HepG2 (cell line): ENCODE measurements at regions not wholly inside any gene's neighbourhood (a gene's known extent, or its start where the extent isn't known, plus 50 kb on each side); places are given as distances from the start of the nearest gene placed in this dataset.

Source experiments
- ATAC-seq: fragments of 200-7000 bp; cut with Tn5 transposase; 3 replicates; pipeline ENCODE4 v1.9.1; 2020; ENCODE audit warnings: mild to moderate bottlenecking, moderate library complexity
- BruUV-seq: library from RNA; stranded (reverse); fragments of 400-500 nt; replicated peaks from 2 replicates; lab custom pipeline; 2021; lab: Mats Ljungman, UMichigan
- CTCF ChIA-PET: fragments of 300-600 bp; formaldehyde crosslinking; extraction: SDS; loops from one replicate; lab custom pipeline; 2021; ENCODE audit warnings: low total read pairs, inconsistent platforms, low intra/inter-chr PET ratio; lab: Yijun Ruan, JAX
- POLR2A ChIA-PET: fragments of 350-600 bp; sonication (Branson Sonifier 250); formaldehyde crosslinking; loops from one replicate; lab custom pipeline; 2020; ENCODE audit warnings: antibody characterized with exemption, inconsistent platforms; lab: Yijun Ruan, JAX
- DNase-seq: peaks from one replicate; pipeline ENCODE4 v3.0.0-alpha.2; 2015; ENCODE audit warnings: low spot score
- FAIRE-seq: peaks from 3 replicates; lab custom pipeline; 2011; peaks lifted over from hg19 to GRCh38; lab: Jason Lieb, UNC
- H2AFZ ChIP-seq: one replicate; pipeline ENCODE4 v1.6.1; 2011; ENCODE audit warnings: low read length, inconsistent platforms
- H3K27ac ChIP-seq: fragments of 300-600 bp; 3 replicates; pipeline ENCODE4 v1.8.0; 2011; ENCODE audit warnings: mixed run types, mild to moderate bottlenecking, mixed read lengths, low read length, inconsistent platforms; ENCODE audit not compliant: insufficient read depth; ENCODE audit errors: extremely low read length
- H3K27me3 ChIP-seq, 2 experiments: fragments of 200-600 bp in 1 of 2; 2 replicates in 1 of 2; 3 replicates in 1 of 2; pipeline versions ENCODE4 v1.6.0 to v1.8.0; 2011; ENCODE audit warnings: low read length in 2 of 2, mild to moderate bottlenecking in 2 of 2, moderate library complexity in 2 of 2, inconsistent platforms in 1 of 2; ENCODE audit not compliant: insufficient read depth in 2 of 2, control insufficient read depth in 1 of 2
- H3K36me3 ChIP-seq, 2 experiments: fragments of 200-600 bp in 1 of 2; replicated peaks in 1 of 2; 2 replicates in 1 of 2; 3 replicates in 1 of 2; pipeline versions ENCODE4 v1.5.1 to v1.8.0; 2011; ENCODE audit warnings: low read length in 2 of 2, inconsistent platforms in 1 of 2; ENCODE audit not compliant: insufficient read depth in 2 of 2, control insufficient read depth in 1 of 2
- H3K4me1 ChIP-seq: 2 replicates; pipeline ENCODE4 v1.5.1; 2012; ENCODE audit warnings: low read length, inconsistent platforms; ENCODE audit not compliant: insufficient read depth
- H3K4me2 ChIP-seq: 2 replicates; pipeline ENCODE4 v1.6.0; 2011; ENCODE audit warnings: low read depth, low read length, inconsistent platforms
- H3K4me3 ChIP-seq, 3 experiments: fragments of 200-600 bp in 1 of 3; sonication (generic), shearing (Covaris generic) in 1 of 3; replicated peaks in 1 of 3; 2 replicates each; pipeline ENCODE4 v1.5.1; 2011 to 2016; ENCODE audit warnings: low read length in 3 of 3, inconsistent platforms in 2 of 3, low read depth in 2 of 3, mild to moderate bottlenecking in 2 of 3, control low read depth in 1 of 3, mixed read lengths in 1 of 3; ENCODE audit not compliant: insufficient read depth in 1 of 3
- H3K79me2 ChIP-seq: one replicate; pipeline ENCODE4 v1.6.1; 2011; ENCODE audit warnings: low read length, inconsistent platforms; ENCODE audit not compliant: insufficient read depth
- H3K9ac ChIP-seq: 2 replicates; pipeline ENCODE4 v1.6.0; 2011; ENCODE audit warnings: mild to moderate bottlenecking, low read depth, low read length, inconsistent platforms; ENCODE audit not compliant: insufficient read depth
- H3K9me3 ChIP-seq: 2 replicates; pipeline ENCODE4 v1.5.1; 2012; ENCODE audit warnings: mild to moderate bottlenecking, low read length
- H4K20me1 ChIP-seq: 2 replicates; pipeline ENCODE4 v1.6.0; 2011; ENCODE audit warnings: inconsistent platforms, mild to moderate bottlenecking, low read length, moderate library complexity; ENCODE audit not compliant: insufficient read depth
- ARNT ChIP-seq: fragments of 450-650 bp; IDR thresholded peaks from 2 replicates; pipeline ENCODE4 v1.6.1; 2017
- HES4 ChIP-seq: sonication (generic); formaldehyde crosslinking; IDR thresholded peaks from 2 replicates; pipeline ENCODE4 v1.9.0; 2021; ENCODE audit warnings: mild to moderate bottlenecking, missing genetic modification reagents, borderline replicate concordance
- HNRNPH1 ChIP-seq: fragments of 200-400 bp; formaldehyde crosslinking; optimal IDR thresholded peaks from 2 replicates; pipeline ENCODE3; 2017; ENCODE audit warnings: mild to moderate bottlenecking, low read depth, low read length
- HNRNPL ChIP-seq: fragments of 200-400 bp; formaldehyde crosslinking; IDR thresholded peaks from 2 replicates; pipeline ENCODE4 v1.6.1; 2017; ENCODE audit warnings: mild to moderate bottlenecking, low read depth, low read length
- PAX8 ChIP-seq: sonication (generic); formaldehyde crosslinking; IDR thresholded peaks from 2 replicates; pipeline ENCODE4 v1.8.0; 2022; ENCODE audit warnings: mild to moderate bottlenecking, missing genetic modification reagents, borderline replicate concordance
- RXRA ChIP-seq: sonication (generic); formaldehyde crosslinking; IDR thresholded peaks from 2 replicates; pipeline ENCODE4 v1.5.1; 2020; ENCODE audit warnings: missing genetic modification reagents
- TFAP4 ChIP-seq: sonication (generic); IDR thresholded peaks from 2 replicates; pipeline ENCODE4 v1.6.1; 2016; ENCODE audit warnings: low read depth, borderline replicate concordance
- ZFAT ChIP-seq: sonication (generic); formaldehyde crosslinking; conservative IDR thresholded peaks from 2 replicates; pipeline ENCODE4 v1.8.1; 2023; ENCODE audit warnings: missing genetic modification reagents, inconsistent platforms
- ZNF44 ChIP-seq: sonication (generic); formaldehyde crosslinking; IDR thresholded peaks from 2 replicates; pipeline ENCODE4 v1.5.1; 2020; ENCODE audit warnings: mild to moderate bottlenecking, missing genetic modification reagents
- ZNF557 ChIP-seq: sonication (generic); formaldehyde crosslinking; IDR thresholded peaks from 2 replicates; pipeline ENCODE4 v1.4.0; 2020; ENCODE audit warnings: missing genetic modification reagents
- ZNF576 ChIP-seq: sonication (generic); formaldehyde crosslinking; IDR thresholded peaks from 2 replicates; pipeline ENCODE4 v1.4.0; 2020; ENCODE audit warnings: mild to moderate bottlenecking, missing genetic modification reagents
- ZNF687 ChIP-seq: sonication (generic); formaldehyde crosslinking; IDR thresholded peaks from 2 replicates; pipeline ENCODE4 v1.5.1; 2020; ENCODE audit warnings: mild to moderate bottlenecking, missing genetic modification reagents, moderate library complexity
- WGBS: methylation state at CpG from one replicate; pipeline ENCODE4 v1.1.6; 2017; ENCODE audit warnings: low lambda C conversion rate; 5-methylcytosine and 5-hydroxymethylcytosine counted together
- in situ Hi-C: cut with HindIII; loops from 2 replicates; pipeline ENCODE4 v1.10.0; 2017; ENCODE audit warnings: low pct_unique_long_range_greater_than_20kb; ENCODE audit not compliant: extremely low pct_ligation_motif_present
- intact Hi-C: fragments of 100-400 bp; cut with micrococcal nuclease; formaldehyde crosslinking; loops from one replicate; pipeline ENCODE4 v1.10.0; 2022; ENCODE audit not compliant: unreplicated experiment

- Histone ChIP-seq H3K9ac (no peak overlapping the region), H3K79me2 (no peaks in the 10 kb centered on the region), H3K4me1 (peaks cover 69% of the 10 kb centered on the region)
- WGBS: 96% methylated on average over 8 of the region's 9 CpGs
- FAIRE-seq: no peak
- no peak for TF ChIP-seq HNRNPH1
- TF ChIP-seq PAX8: no peak
- TF ChIP-seq ZNF557 (CRISPR knock-in tag): no peak
- no peak for TF ChIP-seq TFAP4
- no peak for TF ChIP-seq ARNT
- TF ChIP-seq HES4 (CRISPR knock-in tag): 0 out of 2 replicates have a peak, but pooled peaks have one; percentile 50
- no peak for TF ChIP-seq ZNF44
- TF ChIP-seq, all 625 proteins: peak for 1
- in situ Hi-C loops (no loop called here), intact Hi-C loops (loop anchor here (5.0 kb wide), 1 partner anchor 187 kb away; no protein-coding TSS in a partner anchor)
- POLR2A ChIA-PET: no interaction called here
- no peaks in the 10 kb centered on the region for H4K20me1 ChIP-seq
- H3K9me3 ChIP-seq: no peaks in the 10 kb centered on the region
- no peak for ATAC-seq
- no peaks in the 10 kb centered on the region for H3K27me3 ChIP-seq
- no TSS peak for BruUV-seq
- no peaks in the 10 kb centered on the region for H3K36me3 ChIP-seq
- no peak overlapping the region for H3K4me2 ChIP-seq
- no peak overlapping the region for H3K27ac ChIP-seq
- no peak overlapping the region for H3K4me3 ChIP-seq
- CTCF ChIA-PET: no interaction called here
- no peak overlapping the region for H2AFZ ChIP-seq
- no peak for DNase-seq
Observed at GRCh38 chr2:43134571-43134889, 91.9 kb downstream of the ZFP36L2 start.

- Histone ChIP-seq H3K79me2 (no peaks in the 10 kb centered on the region), H3K4me3 (no peak overlapping the region), H4K20me1 (no peaks in the 10 kb centered on the region), H3K36me3 (no peaks in the 10 kb centered on the region), H3K27ac (no peak overlapping the region), H3K9ac (no peak overlapping the region), H3K4me2 (no peak overlapping the region), H3K9me3 (no peaks in the 10 kb centered on the region), H2AFZ (no peak overlapping the region), H3K4me1 (peaks cover 75% of the 10 kb centered on the region), H3K27me3 (no peaks in the 10 kb centered on the region)
- no TSS peak for BruUV-seq
- ATAC-seq (no peak), DNase-seq (no peak), FAIRE-seq (no peak)
- intact Hi-C loops (loop anchor here (5.0 kb wide), 1 partner anchor 187 kb away; no protein-coding TSS in a partner anchor), in situ Hi-C loops (no loop called here)
- WGBS: 89% methylated on average over 21 of the region's 21 CpGs
- ChIA-PET POLR2A (no interaction called here), CTCF (interaction anchor here (1.2 kb wide), 1 partner anchor 94 kb away, joined by 3 read pairs; no protein-coding TSS in a partner anchor)
- TF ChIP-seq RXRA (CRISPR knock-in tag) (0 out of 2 replicates have a peak, but pooled peaks have one; percentile 11), HNRNPL (0 out of 2 replicates have a peak, but pooled peaks have one; percentile 29), ZNF687 (CRISPR knock-in tag) (peak; percentile 73), ZNF576 (CRISPR knock-in tag) (0 out of 2 replicates have a peak, but pooled peaks have one; percentile 0), ZFAT (CRISPR knock-in tag) (no peak)
Observed at GRCh38 chr2:43133708-43134570, 92.5 kb downstream of the ZFP36L2 start.
